ENCODE measurements at regions not wholly inside any gene's neighbourhood (a gene's known extent, or its start where the extent isn't known, plus 50 kb on each side); places are given as distances from the start of the nearest gene placed in this dataset.

GRCh38 chr4:123904882-123905281, 508.3 kb downstream of the SPRY1 start:
- TF ChIP-seq CTCF (IDR thresholded peaks at IDR 0.05) (no peak), POLR2A (IDR thresholded peaks at IDR 0.05) (no peak)

Data from esophagus squamous epithelium (tissue), 4 donors.